Loucy (cell line): ENCODE measurements at regions not wholly inside any gene's neighbourhood (a gene's known extent, or its start where the extent isn't known, plus 50 kb on each side); places are given as distances from the start of the nearest gene placed in this dataset.
"Not testable (repeated sequence)": the region's sequence is repeated elsewhere in the genome, so short reads cannot be mapped to it uniquely, and the experiment has no call there.

Experiments used
- CTCF ChIP-seq: fragments of 200-600 bp; sonication (generic); conservative IDR thresholded peaks from 2 replicates; pipeline ENCODE4 v1.5.1; 2014; ENCODE audit warnings: mild to moderate bottlenecking, antibody characterized with exemption, low read length
- EZH2phosphoT487 ChIP-seq: fragments of 200-600 bp; IDR thresholded peaks from 2 replicates; pipeline ENCODE4 v1.6.1; 2018; ENCODE audit warnings: antibody characterized with exemption, mild to moderate bottlenecking, moderate library complexity, borderline replicate concordance

GRCh38 chr13:82952336-82952735, 929.9 kb downstream of the SLITRK1 start:
- not testable (repeated sequence) for TF ChIP-seq CTCF, EZH2phosphoT487
